ENCODE measurements at regions not wholly inside any gene's neighbourhood (a gene's known extent, or its start where the extent isn't known, plus 50 kb on each side); places are given as distances from the start of the nearest gene placed in this dataset.

DNA sequence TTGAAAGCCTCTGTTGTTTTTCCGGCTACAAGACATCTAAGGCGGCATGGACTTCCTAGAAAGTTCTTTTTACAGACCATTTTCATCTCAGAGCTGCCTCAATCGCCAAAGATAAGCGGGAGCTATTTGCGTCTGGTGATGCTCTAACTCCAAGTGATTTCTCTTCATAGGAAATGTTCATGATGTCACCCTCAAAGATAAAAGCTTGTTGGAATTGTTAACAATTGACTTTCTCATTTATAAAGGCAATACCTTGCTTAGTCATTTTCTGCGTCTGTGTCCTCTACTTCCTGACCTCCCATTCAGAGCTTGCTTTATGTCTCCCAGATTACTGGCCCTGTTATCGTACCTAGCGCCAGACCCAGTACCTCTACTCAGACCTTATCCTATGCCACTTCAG is 259.0 kb upstream of the G2E3 start:
- DNase-seq (ENCODE audit: low read depth in 2 of 2) = no peak

- no peak for DNase-seq (ENCODE audit: low read depth in 2 of 2)
Measured at GRCh38 chr14:30303350-30303749, 255.6 kb upstream of the G2E3 start.

DNA sequence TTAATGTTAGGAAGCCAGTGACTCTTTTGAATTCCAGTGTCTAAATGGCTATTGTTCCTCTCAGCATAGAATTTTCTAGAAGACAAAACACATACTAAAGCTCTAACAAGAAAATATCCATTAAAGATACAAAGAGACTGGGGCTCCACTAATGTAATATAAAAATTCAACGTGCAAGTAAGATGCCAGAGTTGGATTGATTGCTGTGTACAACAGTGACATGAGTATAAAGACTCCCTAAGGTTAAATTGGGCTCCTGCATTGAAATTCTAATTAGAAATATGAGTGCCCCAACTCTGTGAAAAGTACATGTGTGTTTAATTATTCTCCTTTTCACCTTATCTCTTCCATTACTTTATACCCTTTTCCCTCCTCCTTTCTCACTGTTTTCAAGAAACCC is 253.6 kb upstream of the G2E3 start:
- no peak for DNase-seq (ENCODE audit: low read depth in 2 of 2)

GRCh38 chr14:30309405-30309804 is 249.6 kb upstream of the G2E3 start:
- no peak for DNase-seq (ENCODE audit: low read depth in 2 of 2)

DNA sequence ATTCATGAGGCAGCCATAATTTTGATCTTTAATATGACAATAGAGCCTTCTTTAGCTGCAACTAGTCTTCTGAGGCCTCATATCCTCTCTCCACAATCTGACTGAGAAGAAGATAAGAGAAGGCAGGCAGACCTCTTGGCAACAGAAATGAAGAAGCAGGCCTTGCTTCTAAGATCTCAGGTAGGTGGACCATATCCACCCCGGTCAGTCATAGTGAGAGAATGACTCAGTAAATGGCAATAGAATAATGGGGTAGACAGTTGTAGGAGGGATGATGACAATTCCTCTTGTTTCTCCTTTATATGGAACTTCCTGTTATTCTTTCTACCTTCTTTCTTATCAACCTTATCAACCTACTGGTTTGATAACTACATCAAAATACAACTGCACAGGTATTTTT is 246.7 kb upstream of the G2E3 start:
- DNase-seq (ENCODE audit: low read depth in 2 of 2) = no peak

DNA sequence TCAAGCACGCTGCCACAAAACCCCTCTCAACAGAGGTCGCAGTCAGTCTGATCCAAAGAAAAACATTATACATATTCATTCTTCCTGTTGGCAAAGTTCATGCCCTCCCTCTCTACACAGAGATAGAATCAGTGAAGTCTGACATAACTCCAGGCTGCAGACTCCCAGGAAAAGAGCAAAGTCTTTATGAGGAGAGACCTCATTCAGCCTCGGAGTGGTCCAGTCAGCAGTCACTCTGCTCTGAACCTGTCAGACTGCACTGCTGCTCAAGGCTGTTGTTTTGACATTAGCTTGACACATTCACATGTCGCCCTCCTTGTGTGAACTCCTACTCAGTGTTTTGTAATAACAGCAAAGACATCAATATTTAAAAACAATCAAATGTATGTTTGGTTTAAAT is 241.2 kb upstream of the G2E3 start:
- DNase-seq (ENCODE audit: low read depth in 2 of 2) = no peak

DNA sequence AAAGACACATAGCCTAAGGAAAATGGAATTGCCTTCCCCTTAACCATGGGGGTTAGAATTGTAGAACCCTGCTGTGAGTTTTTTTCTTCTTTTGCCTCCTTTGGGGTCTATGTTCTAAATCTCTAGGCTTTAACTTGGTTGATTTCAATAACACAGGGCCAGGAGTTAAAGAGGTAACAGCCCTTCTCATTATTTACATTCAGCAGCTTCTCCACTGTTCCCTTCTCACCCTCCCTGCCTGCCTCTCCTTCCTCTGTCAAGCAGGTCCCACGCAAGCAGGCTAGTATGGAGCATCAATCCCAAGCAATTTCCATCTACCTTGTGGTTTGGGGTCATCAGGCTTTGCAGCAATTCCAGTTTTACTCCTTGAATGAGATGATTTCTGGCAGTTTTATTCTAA is 236.1 kb upstream of the G2E3 start:
- no peak for DNase-seq (ENCODE audit: low read depth in 2 of 2)

DNA sequence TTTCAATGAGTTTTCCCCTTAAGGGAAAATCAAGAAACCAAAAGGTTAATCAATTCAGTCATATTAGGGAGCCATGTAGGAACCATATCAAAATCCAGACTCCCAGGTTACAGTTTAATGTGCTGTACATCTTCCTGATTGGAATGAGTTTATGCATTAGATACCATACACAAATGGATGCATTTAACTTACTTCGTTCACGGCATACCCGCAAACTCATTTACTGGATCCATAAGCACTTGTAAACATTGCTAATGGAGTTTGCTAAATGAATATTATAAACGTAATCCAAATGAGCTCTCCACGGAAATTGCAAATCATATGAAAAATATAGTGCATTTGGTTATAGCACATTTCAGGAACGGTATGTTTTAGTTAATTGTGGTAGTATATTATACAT is 228.9 kb upstream of the G2E3 start:
- DNase-seq (ENCODE audit: low read depth in 2 of 2) = no peak

DNA sequence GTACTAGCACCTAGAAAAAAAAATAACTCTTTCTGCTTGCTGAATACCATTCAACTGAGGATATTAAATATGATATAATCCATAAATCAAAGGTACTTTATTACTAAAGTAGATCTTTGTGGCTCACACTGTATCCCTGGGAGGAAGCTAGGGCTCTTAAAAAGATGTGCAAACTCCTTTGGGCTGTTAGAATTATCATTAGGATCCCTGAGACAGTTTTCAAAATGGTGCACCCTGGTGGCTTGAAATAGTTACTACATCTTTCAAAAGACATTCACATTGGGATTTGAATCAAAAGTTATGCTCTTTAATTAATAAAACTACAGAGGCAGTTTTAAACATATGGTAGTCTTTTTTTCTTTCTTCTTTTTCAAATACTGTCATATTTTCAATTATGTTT is 228.5 kb upstream of the G2E3 start:
- no peak for DNase-seq (ENCODE audit: low read depth in 2 of 2)

- no peak for DNase-seq (ENCODE audit: low read depth in 2 of 2)
Measured at GRCh38 chr14:30331030-30331429, 227.9 kb upstream of the G2E3 start.

DNA sequence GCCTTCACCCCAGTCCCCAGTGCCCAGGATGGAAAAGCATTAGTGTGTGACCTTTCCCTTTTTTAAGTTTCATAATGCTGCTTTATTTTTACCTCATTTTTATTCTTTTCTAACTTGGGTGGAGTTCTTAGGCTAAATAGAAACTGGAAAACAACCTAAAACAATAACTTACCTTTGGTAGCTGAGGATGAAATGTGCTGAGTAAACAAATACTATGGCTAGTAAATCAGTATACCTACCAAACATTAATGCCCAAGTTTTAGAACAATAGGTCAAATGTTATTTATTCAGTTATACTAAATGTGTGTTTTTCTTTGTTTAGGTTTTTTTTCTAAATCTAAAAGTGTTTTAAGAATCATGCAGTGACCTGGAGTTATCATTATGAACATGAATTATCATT is 226.6 kb upstream of the G2E3 start:
- no peak for DNase-seq (ENCODE audit: low read depth in 2 of 2)

- DNase-seq (ENCODE audit: low read depth in 2 of 2) = no peak
Measured at GRCh38 chr14:30333934-30334333, 225.0 kb upstream of the G2E3 start.

GRCh38 chr14:30337456-30337855 is 221.5 kb upstream of the G2E3 start:
- DNase-seq (ENCODE audit: low read depth in 2 of 2) = no peak

DNA sequence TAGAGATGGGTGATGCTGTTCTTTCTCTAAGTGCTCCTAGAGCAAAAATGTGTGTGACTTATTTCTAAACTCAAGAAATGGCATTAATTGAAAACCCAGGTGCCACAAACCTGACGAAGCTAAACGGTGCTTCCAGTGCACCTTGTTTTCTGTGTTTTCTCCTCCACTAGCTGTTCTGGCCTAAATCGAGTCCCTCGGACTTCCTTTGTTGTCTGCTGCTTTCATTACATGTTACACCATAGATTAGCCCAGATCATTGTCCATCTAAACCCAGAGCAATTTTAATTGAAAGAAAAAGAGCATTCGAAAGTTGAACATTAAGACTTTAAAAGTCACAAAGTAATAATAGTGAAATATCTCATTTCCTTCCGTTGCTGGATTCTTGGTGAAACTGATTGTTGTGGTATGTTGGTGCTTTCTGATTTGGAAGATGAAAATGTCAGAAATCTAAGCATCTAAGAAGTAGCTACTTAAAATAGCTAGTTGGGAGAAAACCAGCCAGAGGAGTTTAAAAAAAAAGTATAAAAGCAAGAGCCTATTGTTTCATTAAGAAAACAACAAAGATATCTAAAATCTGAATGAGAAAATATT is 219.6 kb upstream of the G2E3 start:
- DNase-seq (ENCODE audit: low read depth in 2 of 2) = no peak

- no peak for DNase-seq (ENCODE audit: low read depth in 2 of 2)
Measured at GRCh38 chr14:30340495-30340894, 218.5 kb upstream of the G2E3 start.

DNA sequence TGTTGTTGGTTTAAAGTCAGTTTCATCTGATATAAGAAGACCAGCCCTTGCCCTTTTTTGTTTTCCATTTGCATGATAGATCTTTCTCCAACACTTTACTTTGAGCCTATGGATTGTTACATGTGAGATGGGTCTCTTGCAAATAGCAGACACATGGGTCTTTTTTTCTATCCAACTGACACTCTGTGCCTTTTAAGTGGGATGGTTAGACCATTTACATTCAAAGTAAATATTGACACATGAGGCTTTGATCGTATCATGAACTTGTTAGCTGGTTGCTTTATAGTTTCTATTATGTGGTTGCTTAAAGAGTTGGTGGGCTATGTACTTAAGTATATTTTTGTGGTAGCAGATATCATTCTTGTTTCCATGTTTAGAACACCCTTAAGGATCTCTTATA is 213.4 kb upstream of the G2E3 start:
- DNase-seq (ENCODE audit: low read depth in 2 of 2) = no peak

GRCh38 chr14:30348445-30348844 is 210.5 kb upstream of the G2E3 start:
- DNase-seq (ENCODE audit: low read depth in 2 of 2) = no peak

DNA sequence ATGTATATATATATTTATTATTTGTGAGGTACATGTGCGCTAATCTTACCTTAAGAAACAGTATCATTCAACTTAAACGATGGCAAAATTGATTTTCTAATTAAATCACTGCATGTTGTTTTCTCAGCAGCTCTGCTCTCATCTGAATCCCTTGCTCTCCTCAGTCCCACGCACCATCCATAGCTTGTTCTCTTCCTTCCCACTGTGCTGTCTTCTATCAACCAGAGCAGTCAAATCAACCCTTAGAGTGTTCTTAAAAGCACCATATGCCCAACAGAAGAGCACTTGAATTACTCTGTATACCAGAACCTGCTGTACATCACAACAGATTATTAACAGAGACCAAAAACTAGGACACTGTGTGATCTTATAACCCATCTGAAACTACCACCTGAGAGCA is 209.4 kb upstream of the G2E3 start:
- no peak for DNase-seq (ENCODE audit: low read depth in 2 of 2)

DNA sequence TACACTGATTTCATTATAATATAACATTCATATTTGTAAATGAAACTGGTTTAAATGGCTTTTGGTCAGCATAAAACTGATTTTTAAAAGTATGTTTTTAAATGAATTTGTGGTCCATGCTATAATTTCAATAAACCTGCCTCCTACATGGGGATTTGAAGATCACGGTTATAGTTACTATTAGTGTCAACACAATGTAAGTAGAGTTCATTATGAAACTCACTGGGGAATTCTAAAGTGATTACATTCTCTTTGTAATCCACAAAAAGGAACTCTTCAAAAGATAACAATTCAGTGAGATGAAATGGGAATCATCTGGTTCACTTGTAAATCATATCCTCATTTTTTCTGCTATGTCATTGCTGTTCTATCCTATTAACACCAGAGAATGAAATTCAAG is 204.5 kb upstream of the G2E3 start:
- no peak for DNase-seq (ENCODE audit: low read depth in 2 of 2)

GRCh38 chr14:30355431-30355913 is 203.5 kb upstream of the G2E3 start:
- DNase-seq (ENCODE audit: low read depth in 2 of 2) = no peak

GRCh38 chr14:30356438-30357202 is 202.3 kb upstream of the G2E3 start:
- no peak for DNase-seq (ENCODE audit: low read depth in 2 of 2)

DNA sequence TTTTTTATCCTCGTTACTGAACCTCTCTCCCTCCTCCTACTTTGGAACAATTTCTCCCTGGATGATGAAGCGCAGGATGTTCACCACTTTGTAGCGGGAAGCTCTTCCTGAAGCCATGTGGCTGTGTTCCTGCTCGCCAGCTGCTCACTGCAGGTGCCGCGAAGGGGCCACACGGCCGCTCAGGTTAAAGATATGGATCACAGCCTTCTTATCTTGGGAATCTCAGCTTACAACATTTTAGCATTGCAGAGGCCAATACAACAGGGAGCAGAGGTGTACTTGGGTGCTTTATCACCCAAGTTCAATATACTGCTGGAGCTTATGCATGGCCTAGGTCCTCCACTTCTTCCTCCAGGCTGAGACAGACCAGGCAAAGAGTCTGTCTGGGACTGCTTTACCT is 201.2 kb upstream of the G2E3 start:
- no peak for DNase-seq (ENCODE audit: low read depth in 2 of 2)

- no peak for DNase-seq (ENCODE audit: low read depth in 2 of 2)
Measured at GRCh38 chr14:30362369-30363218, 196.4 kb upstream of the G2E3 start.
